Activated naive CD8-positive, alpha-beta T cell treated with anti-CD3 and anti-CD28 coated beads, Interleukin-2, amount 50 U/mL, for 24 hours (primary cell): ENCODE measurements at regions not wholly inside any gene's neighbourhood (a gene's known extent, or its start where the extent isn't known, plus 50 kb on each side); places are given as distances from the start of the nearest gene placed in this dataset.

Experiments used
- ATAC-seq: fragments of 150-1000 bp; cut with Tn5 transposase; one replicate; pipeline ENCODE4 v1.10.0; 2021
- DNase-seq: peaks from one replicate; pipeline ENCODE4 v3.0.0; 2021
- H3K27ac Mint-ChIP-seq: one replicate; pipeline ENCODE4 v1.8.0; 2021; ENCODE audit warnings: mild to moderate bottlenecking, mixed read lengths
- H3K27me3 Mint-ChIP-seq: one replicate; pipeline ENCODE4 v1.8.0; 2021; ENCODE audit warnings: mixed read lengths
- H3K36me3 Mint-ChIP-seq: one replicate; pipeline ENCODE4 v1.8.0; 2021; ENCODE audit warnings: low read depth, mixed read lengths
- H3K4me1 Mint-ChIP-seq: one replicate; pipeline ENCODE4 v1.8.0; 2021; ENCODE audit warnings: mixed read lengths
- H3K4me3 Mint-ChIP-seq: one replicate; pipeline ENCODE4 v1.8.0; 2021; ENCODE audit warnings: mild to moderate bottlenecking, moderate library complexity, mixed read lengths
- H3K9me3 Mint-ChIP-seq: one replicate; pipeline ENCODE4 v1.8.0; 2021; ENCODE audit warnings: mixed read lengths

GRCh38 chr4:31045724-31046318 is 325.7 kb downstream of the PCDH7 start:
- Mint-ChIP-seq H3K27me3 (no peaks in the 10 kb centered on the region), H3K27ac (no peak overlapping the region), H3K4me1 (no peaks in the 10 kb centered on the region), H3K4me3 (no peak overlapping the region), H3K9me3 (peaks cover 4% of the 10 kb centered on the region), H3K36me3 (no peaks in the 10 kb centered on the region)
- ATAC-seq, result no peak
- no peak for DNase-seq

GRCh38 chr4:31051151-31051550 is 331.0 kb downstream of the PCDH7 start:
- H3K27me3 Mint-ChIP-seq, result no peaks in the 10 kb centered on the region
- DNase-seq (no peak), ATAC-seq (no peak)
- no peak overlapping the region for H3K27ac Mint-ChIP-seq
- no peaks in the 10 kb centered on the region for H3K36me3 Mint-ChIP-seq
- peaks cover 6% of the 10 kb centered on the region for H3K9me3 Mint-ChIP-seq
- H3K4me1 Mint-ChIP-seq, result no peaks in the 10 kb centered on the region
- H3K4me3 Mint-ChIP-seq, result no peak overlapping the region

- DNase-seq (no peak), ATAC-seq (no peak)
- H3K36me3 Mint-ChIP-seq, result no peaks in the 10 kb centered on the region
- no peaks in the 10 kb centered on the region for H3K27me3 Mint-ChIP-seq
- H3K4me3 Mint-ChIP-seq, result no peak overlapping the region
- H3K4me1 Mint-ChIP-seq, result no peaks in the 10 kb centered on the region
- no peak overlapping the region for H3K27ac Mint-ChIP-seq
- H3K9me3 Mint-ChIP-seq, result peaks cover 6% of the 10 kb centered on the region
Measured at GRCh38 chr4:31051565-31051964, 331.4 kb downstream of the PCDH7 start.

- ATAC-seq, result no peak
- Mint-ChIP-seq H3K36me3 (no peaks in the 10 kb centered on the region), H3K9me3 (peaks cover 6% of the 10 kb centered on the region), H3K4me3 (no peak overlapping the region), H3K4me1 (no peaks in the 10 kb centered on the region), H3K27ac (no peak overlapping the region), H3K27me3 (no peaks in the 10 kb centered on the region)
- no peak for DNase-seq
Measured at GRCh38 chr4:31052519-31052918, 332.4 kb downstream of the PCDH7 start.

GRCh38 chr4:31053451-31053850 is 333.3 kb downstream of the PCDH7 start:
- Mint-ChIP-seq H3K36me3 (no peaks in the 10 kb centered on the region), H3K9me3 (peaks cover 6% of the 10 kb centered on the region), H3K4me1 (no peaks in the 10 kb centered on the region), H3K4me3 (no peak overlapping the region), H3K27me3 (no peaks in the 10 kb centered on the region), H3K27ac (no peak overlapping the region)
- DNase-seq, result no peak
- ATAC-seq, result no peak

- H3K4me1 Mint-ChIP-seq, result no peaks in the 10 kb centered on the region
- peaks cover 6% of the 10 kb centered on the region for H3K9me3 Mint-ChIP-seq
- DNase-seq, result no peak
- H3K4me3 Mint-ChIP-seq, result no peak overlapping the region
- no peaks in the 10 kb centered on the region for H3K27me3 Mint-ChIP-seq
- no peak for ATAC-seq
- no peak overlapping the region for H3K27ac Mint-ChIP-seq
- H3K36me3 Mint-ChIP-seq, result no peaks in the 10 kb centered on the region
Measured at GRCh38 chr4:31054295-31054694, 334.1 kb downstream of the PCDH7 start.

- H3K4me3 Mint-ChIP-seq, result no peak overlapping the region
Measured at GRCh38 chr4:31058656-31059055, 338.5 kb downstream of the PCDH7 start.

GRCh38 chr4:31059753-31060522 is 339.8 kb downstream of the PCDH7 start:
- H3K27me3 Mint-ChIP-seq, result no peaks in the 10 kb centered on the region
- ATAC-seq, result no peak
- H3K36me3 Mint-ChIP-seq, result no peaks in the 10 kb centered on the region
- H3K9me3 Mint-ChIP-seq, result peaks cover 3% of the 10 kb centered on the region
- no peak overlapping the region for H3K27ac Mint-ChIP-seq
- H3K4me3 Mint-ChIP-seq, result no peak overlapping the region
- H3K4me1 Mint-ChIP-seq, result no peaks in the 10 kb centered on the region
- no peak for DNase-seq

More at GRCh38 chr4:31058656-31059055, 338.5 kb downstream of the PCDH7 start:
- H3K27ac Mint-ChIP-seq, result no peak overlapping the region
- DNase-seq, result no peak
- H3K27me3 Mint-ChIP-seq, result no peaks in the 10 kb centered on the region
- no peaks in the 10 kb centered on the region for H3K4me1 Mint-ChIP-seq
- H3K36me3 Mint-ChIP-seq, result no peaks in the 10 kb centered on the region
- no peak for ATAC-seq
- H3K9me3 Mint-ChIP-seq, result no peaks in the 10 kb centered on the region

- H3K9me3 Mint-ChIP-seq, result peaks cover 3% of the 10 kb centered on the region
- H3K4me1 Mint-ChIP-seq, result no peaks in the 10 kb centered on the region
- no peak overlapping the region for H3K27ac Mint-ChIP-seq
- ATAC-seq (no peak), DNase-seq (no peak)
- no peak overlapping the region for H3K4me3 Mint-ChIP-seq
- no peaks in the 10 kb centered on the region for H3K36me3 Mint-ChIP-seq
- H3K27me3 Mint-ChIP-seq, result no peaks in the 10 kb centered on the region
Measured at GRCh38 chr4:31065086-31065485, 344.9 kb downstream of the PCDH7 start.

GRCh38 chr4:31068257-31069075 is 348.3 kb downstream of the PCDH7 start:
- Mint-ChIP-seq H3K4me1 (no peaks in the 10 kb centered on the region), H3K4me3 (no peak overlapping the region), H3K27me3 (no peaks in the 10 kb centered on the region), H3K27ac (no peak overlapping the region), H3K36me3 (no peaks in the 10 kb centered on the region), H3K9me3 (peaks cover 3% of the 10 kb centered on the region)
- ATAC-seq (no peak), DNase-seq (no peak)

GRCh38 chr4:31069151-31069550 is 349.0 kb downstream of the PCDH7 start:
- peaks cover 3% of the 10 kb centered on the region for H3K9me3 Mint-ChIP-seq
- no peak overlapping the region for H3K27ac Mint-ChIP-seq
- H3K4me3 Mint-ChIP-seq, result no peak overlapping the region
- no peaks in the 10 kb centered on the region for H3K36me3 Mint-ChIP-seq
- ATAC-seq, result no peak
- H3K27me3 Mint-ChIP-seq, result no peaks in the 10 kb centered on the region
- DNase-seq, result no peak
- H3K4me1 Mint-ChIP-seq, result no peaks in the 10 kb centered on the region

GRCh38 chr4:31071508-31072486 is 351.6 kb downstream of the PCDH7 start:
- H3K9me3 Mint-ChIP-seq, result peaks cover 4% of the 10 kb centered on the region
- ATAC-seq (no peak), DNase-seq (no peak)
- H3K4me3 Mint-ChIP-seq, result no peak overlapping the region
- H3K36me3 Mint-ChIP-seq, result no peaks in the 10 kb centered on the region
- H3K27me3 Mint-ChIP-seq, result no peaks in the 10 kb centered on the region
- H3K27ac Mint-ChIP-seq, result no peak overlapping the region
- no peaks in the 10 kb centered on the region for H3K4me1 Mint-ChIP-seq

GRCh38 chr4:31075969-31076368 is 355.8 kb downstream of the PCDH7 start:
- Mint-ChIP-seq H3K4me1 (no peaks in the 10 kb centered on the region), H3K9me3 (peaks cover 11% of the 10 kb centered on the region), H3K4me3 (no peak overlapping the region), H3K36me3 (no peaks in the 10 kb centered on the region), H3K27ac (no peak overlapping the region), H3K27me3 (no peaks in the 10 kb centered on the region)
- ATAC-seq (no peak), DNase-seq (no peak)

GRCh38 chr4:31078661-31079060 is 358.5 kb downstream of the PCDH7 start:
- Mint-ChIP-seq H3K4me3 (no peak overlapping the region), H3K27ac (no peak overlapping the region), H3K36me3 (no peaks in the 10 kb centered on the region), H3K27me3 (no peaks in the 10 kb centered on the region), H3K9me3 (peaks cover 11% of the 10 kb centered on the region), H3K4me1 (no peaks in the 10 kb centered on the region)
- no peak for ATAC-seq
- no peak for DNase-seq
